GM23338 (cell line): ENCODE measurements at regions not wholly inside any gene's neighbourhood (a gene's known extent, or its start where the extent isn't known, plus 50 kb on each side); places are given as distances from the start of the nearest gene placed in this dataset.

Source experiments
- ATAC-seq: fragments of 200-7000 bp; cut with Tn5 transposase; 3 replicates; pipeline ENCODE4 v1.9.1; 2020
- DNase-seq: peaks from one replicate; pipeline ENCODE4 v3.0.0-alpha.2; 2015; ENCODE audit warnings: low spot score
- H2AFZ ChIP-seq: fragments of 200-600 bp; sonication (generic); 2 replicates; pipeline ENCODE4 v1.8.0; 2016; ENCODE audit warnings: antibody characterized with exemption, mild to moderate bottlenecking, moderate library complexity
- H3F3A ChIP-seq: fragments of 200-600 bp; sonication (generic); replicated peaks from 2 replicates; pipeline ENCODE4 v1.8.0; 2017; ENCODE audit warnings: antibody characterized with exemption, mixed run types, low read depth
- H3K27ac ChIP-seq: fragments of 200-600 bp; sonication (generic); 2 replicates; pipeline ENCODE4 v1.6.1; 2016; ENCODE audit warnings: low read depth
- H3K27me3 ChIP-seq: fragments of 200-600 bp; sonication (generic); 2 replicates; pipeline ENCODE4 v1.8.0; 2016; ENCODE audit warnings: mild to moderate bottlenecking, mixed run types, moderate library complexity; ENCODE audit not compliant: insufficient read depth
- H3K36me3 ChIP-seq: fragments of 200-600 bp; sonication (generic); 2 replicates; pipeline ENCODE4 v1.8.0; 2016; ENCODE audit warnings: mild to moderate bottlenecking; ENCODE audit not compliant: insufficient read depth
- H3K4me1 ChIP-seq: fragments of 200-600 bp; sonication (generic); 2 replicates; pipeline ENCODE4 v1.8.0; 2016; ENCODE audit warnings: mild to moderate bottlenecking, moderate library complexity; ENCODE audit not compliant: insufficient read depth
- H3K4me2 ChIP-seq: fragments of 200-600 bp; sonication (generic); 2 replicates; pipeline ENCODE4 v1.7.1; 2017; ENCODE audit warnings: mixed run types
- H3K4me3 ChIP-seq: fragments of 200-600 bp; sonication (generic); 2 replicates; pipeline ENCODE4 v1.6.1; 2016; ENCODE audit warnings: mixed run types
- H3K79me2 ChIP-seq: fragments of 200-600 bp; sonication (generic); replicated peaks from 2 replicates; pipeline ENCODE4 v1.8.0; 2017; ENCODE audit warnings: mild to moderate bottlenecking; ENCODE audit not compliant: insufficient read depth
- H3K9me2 ChIP-seq: fragments of 200-600 bp; sonication (generic); 2 replicates; pipeline ENCODE4 v1.8.0; 2017; ENCODE audit not compliant: insufficient read depth
- H4K20me1 ChIP-seq: fragments of 200-600 bp; sonication (generic); replicated peaks from 2 replicates; pipeline ENCODE4 v1.8.0; 2017; ENCODE audit warnings: mild to moderate bottlenecking; ENCODE audit not compliant: insufficient read depth
- H3K27ac Mint-ChIP-seq: 2 replicates; pipeline ENCODE4 v1.8.0; 2020; ENCODE audit warnings: inconsistent platforms, mild to moderate bottlenecking, moderate library complexity, mixed read lengths
- H3K27me3 Mint-ChIP-seq: 3 replicates; pipeline ENCODE4 v1.8.0; 2022; ENCODE audit warnings: low read depth, mild to moderate bottlenecking, moderate library complexity, mixed read lengths, inconsistent platforms; ENCODE audit not compliant: insufficient read depth, poor library complexity
- H3K36me3 Mint-ChIP-seq: 3 replicates; pipeline ENCODE4 v1.8.0; 2021; ENCODE audit warnings: low read depth, mild to moderate bottlenecking, inconsistent platforms, moderate library complexity, mixed read lengths
- H3K4me1 Mint-ChIP-seq: 3 replicates; pipeline ENCODE4 v1.8.0; 2020; ENCODE audit warnings: mild to moderate bottlenecking, inconsistent platforms, mixed read lengths
- H3K4me3 Mint-ChIP-seq: 3 replicates; pipeline ENCODE4 v1.8.0; 2021; ENCODE audit warnings: moderate library complexity, mild to moderate bottlenecking, inconsistent platforms, mixed read lengths
- H3K9me3 Mint-ChIP-seq: 3 replicates; pipeline ENCODE4 v1.8.0; 2020; ENCODE audit warnings: moderate library complexity, mild to moderate bottlenecking, inconsistent platforms, mixed read lengths
- CREB1 ChIP-seq: fragments of 250-450 bp; sonication (Bioruptor Pico); IDR thresholded peaks from 2 replicates; pipeline ENCODE4 v1.5.0; 2020; ENCODE audit warnings: low read depth, mild to moderate bottlenecking, moderate library complexity
- ETS1 ChIP-seq: IDR thresholded peaks from 2 replicates; pipeline ENCODE4 v1.6.1; 2016; ENCODE audit warnings: antibody characterized with exemption
- EZH2 ChIP-seq: fragments of 200-600 bp; sonication (generic); IDR thresholded peaks from one replicate; pipeline ENCODE4 v1.8.0; 2017; ENCODE audit warnings: antibody characterized with exemption, mild to moderate bottlenecking, low read depth; ENCODE audit not compliant: unreplicated experiment
- EZH2phosphoT487 ChIP-seq: fragments of 200-600 bp; sonication (generic); IDR thresholded peaks from one replicate; pipeline ENCODE4 v1.8.1; 2018; ENCODE audit warnings: antibody characterized with exemption; ENCODE audit not compliant: unreplicated experiment
- JUNB ChIP-seq: IDR thresholded peaks from one replicate; pipeline ENCODE4 v1.6.1; 2016; ENCODE audit warnings: antibody characterized with exemption; ENCODE audit not compliant: unreplicated experiment
- POLR2AphosphoS5 ChIP-seq: IDR thresholded peaks from 2 replicates; pipeline ENCODE4 v1.6.1; 2016; ENCODE audit warnings: antibody characterized with exemption, low read depth
- STAT1 ChIP-seq: IDR thresholded peaks from one replicate; pipeline ENCODE4 v1.6.1; 2016; ENCODE audit warnings: antibody characterized with exemption; ENCODE audit not compliant: unreplicated experiment
- ZNF331 ChIP-seq: fragments of 250-450 bp; sonication (Bioruptor Pico); IDR thresholded peaks from 2 replicates; pipeline ENCODE4 v1.5.0; 2020; ENCODE audit warnings: low read depth, mild to moderate bottlenecking, moderate library complexity
- TF ChIP-seq, protein P1 (sequence below): IDR thresholded peaks from one replicate; pipeline ENCODE4 v1.6.1; 2018; ENCODE audit warnings: antibody characterized with exemption; ENCODE audit not compliant: unreplicated experiment
- TF ChIP-seq, protein P2 (sequence below): fragments of 250-450 bp; sonication (Bioruptor Pico); IDR thresholded peaks from 2 replicates; pipeline ENCODE4 v1.5.0; 2020; ENCODE audit warnings: mild to moderate bottlenecking, moderate library complexity

- TF ChIP-seq CREB1 = no peak
- TF ChIP-seq STAT1 = no peak
- TF ChIP-seq EZH2 = no peak
- peaks cover 2% of the 10 kb centered on the region for H3K27me3 Mint-ChIP-seq
- no peak overlapping the region for H3K27ac Mint-ChIP-seq
- H3K4me1 Mint-ChIP-seq = peaks cover 12% of the 10 kb centered on the region
- H3K4me3 ChIP-seq = no peak overlapping the region
- H3K9me3 Mint-ChIP-seq = no peaks in the 10 kb centered on the region
- ATAC-seq = no peak
- no peaks in the 10 kb centered on the region for H3F3A ChIP-seq
- no peak overlapping the region for H3K4me2 ChIP-seq
- no peak overlapping the region for H3K27ac ChIP-seq
- H3K36me3 Mint-ChIP-seq = no peaks in the 10 kb centered on the region
- peaks cover 7% of the 10 kb centered on the region; the same call in 1 of the 2 replicates for H3K4me1 ChIP-seq
- no peak for DNase-seq
- no peak overlapping the region for H2AFZ ChIP-seq
- no peak overlapping the region for H3K4me3 Mint-ChIP-seq
- no peaks in the 10 kb centered on the region for H3K9me2 ChIP-seq
- peaks cover 4% of the 10 kb centered on the region; the same call in 1 of the 2 replicates for H4K20me1 ChIP-seq
- H3K27me3 ChIP-seq = peaks cover 15% of the 10 kb centered on the region; the same call in 1 of the 2 replicates
- H3K79me2 ChIP-seq = no peaks in the 10 kb centered on the region
- no peaks in the 10 kb centered on the region for H3K36me3 ChIP-seq
Measured at GRCh38 chr13:73908809-73909208, 225.4 kb downstream of the KLF12 start.

DNA sequence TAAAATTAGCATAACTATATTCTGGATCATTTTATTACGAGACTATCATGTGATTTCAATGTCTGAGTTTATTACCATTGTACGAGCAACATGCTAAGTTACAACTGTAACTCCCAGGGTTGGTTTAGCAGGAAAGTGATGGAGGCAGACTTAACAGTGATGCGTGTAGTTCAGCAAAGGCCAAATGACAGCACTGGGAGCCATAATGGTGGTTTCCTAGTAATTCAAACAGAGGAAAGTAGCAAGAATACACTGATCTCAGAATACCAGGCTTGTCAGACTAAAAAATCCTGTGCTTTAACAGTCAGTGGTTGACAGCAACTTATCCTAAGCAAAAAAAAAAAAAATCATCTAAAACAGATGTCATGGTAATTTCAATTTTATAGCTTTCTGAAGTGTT lies 229.6 kb downstream of the KLF12 start:
- Histone ChIP-seq H3K36me3 (no peaks in the 10 kb centered on the region), H3K4me3 (no peak overlapping the region), H3K4me1 (no peaks in the 10 kb centered on the region), H2AFZ (no peak overlapping the region), H3F3A (no peaks in the 10 kb centered on the region), H3K79me2 (no peaks in the 10 kb centered on the region), H3K27me3 (peaks cover 29% of the 10 kb centered on the region), H3K4me2 (no peak overlapping the region), H3K9me2 (no peaks in the 10 kb centered on the region), H4K20me1 (peaks cover 4% of the 10 kb centered on the region; the same call in 1 of the 2 replicates), H3K27ac (no peak overlapping the region)
- DNase-seq (no peak), ATAC-seq (no peak)
- Mint-ChIP-seq H3K9me3 (no peaks in the 10 kb centered on the region), H3K4me3 (no peak overlapping the region), H3K4me1 (peaks cover 9% of the 10 kb centered on the region; the same call in 2 of the 3 replicates), H3K27ac (no peak overlapping the region), H3K27me3 (peaks cover 6% of the 10 kb centered on the region), H3K36me3 (no peaks in the 10 kb centered on the region)
- TF ChIP-seq, protein P1, sequence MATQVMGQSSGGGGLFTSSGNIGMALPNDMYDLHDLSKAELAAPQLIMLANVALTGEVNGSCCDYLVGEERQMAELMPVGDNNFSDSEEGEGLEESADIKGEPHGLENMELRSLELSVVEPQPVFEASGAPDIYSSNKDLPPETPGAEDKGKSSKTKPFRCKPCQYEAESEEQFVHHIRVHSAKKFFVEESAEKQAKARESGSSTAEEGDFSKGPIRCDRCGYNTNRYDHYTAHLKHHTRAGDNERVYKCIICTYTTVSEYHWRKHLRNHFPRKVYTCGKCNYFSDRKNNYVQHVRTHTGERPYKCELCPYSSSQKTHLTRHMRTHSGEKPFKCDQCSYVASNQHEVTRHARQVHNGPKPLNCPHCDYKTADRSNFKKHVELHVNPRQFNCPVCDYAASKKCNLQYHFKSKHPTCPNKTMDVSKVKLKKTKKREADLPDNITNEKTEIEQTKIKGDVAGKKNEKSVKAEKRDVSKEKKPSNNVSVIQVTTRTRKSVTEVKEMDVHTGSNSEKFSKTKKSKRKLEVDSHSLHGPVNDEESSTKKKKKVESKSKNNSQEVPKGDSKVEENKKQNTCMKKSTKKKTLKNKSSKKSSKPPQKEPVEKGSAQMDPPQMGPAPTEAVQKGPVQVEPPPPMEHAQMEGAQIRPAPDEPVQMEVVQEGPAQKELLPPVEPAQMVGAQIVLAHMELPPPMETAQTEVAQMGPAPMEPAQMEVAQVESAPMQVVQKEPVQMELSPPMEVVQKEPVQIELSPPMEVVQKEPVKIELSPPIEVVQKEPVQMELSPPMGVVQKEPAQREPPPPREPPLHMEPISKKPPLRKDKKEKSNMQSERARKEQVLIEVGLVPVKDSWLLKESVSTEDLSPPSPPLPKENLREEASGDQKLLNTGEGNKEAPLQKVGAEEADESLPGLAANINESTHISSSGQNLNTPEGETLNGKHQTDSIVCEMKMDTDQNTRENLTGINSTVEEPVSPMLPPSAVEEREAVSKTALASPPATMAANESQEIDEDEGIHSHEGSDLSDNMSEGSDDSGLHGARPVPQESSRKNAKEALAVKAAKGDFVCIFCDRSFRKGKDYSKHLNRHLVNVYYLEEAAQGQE = no peak
- no peak for TF ChIP-seq EZH2phosphoT487
- TF ChIP-seq, protein P2, sequence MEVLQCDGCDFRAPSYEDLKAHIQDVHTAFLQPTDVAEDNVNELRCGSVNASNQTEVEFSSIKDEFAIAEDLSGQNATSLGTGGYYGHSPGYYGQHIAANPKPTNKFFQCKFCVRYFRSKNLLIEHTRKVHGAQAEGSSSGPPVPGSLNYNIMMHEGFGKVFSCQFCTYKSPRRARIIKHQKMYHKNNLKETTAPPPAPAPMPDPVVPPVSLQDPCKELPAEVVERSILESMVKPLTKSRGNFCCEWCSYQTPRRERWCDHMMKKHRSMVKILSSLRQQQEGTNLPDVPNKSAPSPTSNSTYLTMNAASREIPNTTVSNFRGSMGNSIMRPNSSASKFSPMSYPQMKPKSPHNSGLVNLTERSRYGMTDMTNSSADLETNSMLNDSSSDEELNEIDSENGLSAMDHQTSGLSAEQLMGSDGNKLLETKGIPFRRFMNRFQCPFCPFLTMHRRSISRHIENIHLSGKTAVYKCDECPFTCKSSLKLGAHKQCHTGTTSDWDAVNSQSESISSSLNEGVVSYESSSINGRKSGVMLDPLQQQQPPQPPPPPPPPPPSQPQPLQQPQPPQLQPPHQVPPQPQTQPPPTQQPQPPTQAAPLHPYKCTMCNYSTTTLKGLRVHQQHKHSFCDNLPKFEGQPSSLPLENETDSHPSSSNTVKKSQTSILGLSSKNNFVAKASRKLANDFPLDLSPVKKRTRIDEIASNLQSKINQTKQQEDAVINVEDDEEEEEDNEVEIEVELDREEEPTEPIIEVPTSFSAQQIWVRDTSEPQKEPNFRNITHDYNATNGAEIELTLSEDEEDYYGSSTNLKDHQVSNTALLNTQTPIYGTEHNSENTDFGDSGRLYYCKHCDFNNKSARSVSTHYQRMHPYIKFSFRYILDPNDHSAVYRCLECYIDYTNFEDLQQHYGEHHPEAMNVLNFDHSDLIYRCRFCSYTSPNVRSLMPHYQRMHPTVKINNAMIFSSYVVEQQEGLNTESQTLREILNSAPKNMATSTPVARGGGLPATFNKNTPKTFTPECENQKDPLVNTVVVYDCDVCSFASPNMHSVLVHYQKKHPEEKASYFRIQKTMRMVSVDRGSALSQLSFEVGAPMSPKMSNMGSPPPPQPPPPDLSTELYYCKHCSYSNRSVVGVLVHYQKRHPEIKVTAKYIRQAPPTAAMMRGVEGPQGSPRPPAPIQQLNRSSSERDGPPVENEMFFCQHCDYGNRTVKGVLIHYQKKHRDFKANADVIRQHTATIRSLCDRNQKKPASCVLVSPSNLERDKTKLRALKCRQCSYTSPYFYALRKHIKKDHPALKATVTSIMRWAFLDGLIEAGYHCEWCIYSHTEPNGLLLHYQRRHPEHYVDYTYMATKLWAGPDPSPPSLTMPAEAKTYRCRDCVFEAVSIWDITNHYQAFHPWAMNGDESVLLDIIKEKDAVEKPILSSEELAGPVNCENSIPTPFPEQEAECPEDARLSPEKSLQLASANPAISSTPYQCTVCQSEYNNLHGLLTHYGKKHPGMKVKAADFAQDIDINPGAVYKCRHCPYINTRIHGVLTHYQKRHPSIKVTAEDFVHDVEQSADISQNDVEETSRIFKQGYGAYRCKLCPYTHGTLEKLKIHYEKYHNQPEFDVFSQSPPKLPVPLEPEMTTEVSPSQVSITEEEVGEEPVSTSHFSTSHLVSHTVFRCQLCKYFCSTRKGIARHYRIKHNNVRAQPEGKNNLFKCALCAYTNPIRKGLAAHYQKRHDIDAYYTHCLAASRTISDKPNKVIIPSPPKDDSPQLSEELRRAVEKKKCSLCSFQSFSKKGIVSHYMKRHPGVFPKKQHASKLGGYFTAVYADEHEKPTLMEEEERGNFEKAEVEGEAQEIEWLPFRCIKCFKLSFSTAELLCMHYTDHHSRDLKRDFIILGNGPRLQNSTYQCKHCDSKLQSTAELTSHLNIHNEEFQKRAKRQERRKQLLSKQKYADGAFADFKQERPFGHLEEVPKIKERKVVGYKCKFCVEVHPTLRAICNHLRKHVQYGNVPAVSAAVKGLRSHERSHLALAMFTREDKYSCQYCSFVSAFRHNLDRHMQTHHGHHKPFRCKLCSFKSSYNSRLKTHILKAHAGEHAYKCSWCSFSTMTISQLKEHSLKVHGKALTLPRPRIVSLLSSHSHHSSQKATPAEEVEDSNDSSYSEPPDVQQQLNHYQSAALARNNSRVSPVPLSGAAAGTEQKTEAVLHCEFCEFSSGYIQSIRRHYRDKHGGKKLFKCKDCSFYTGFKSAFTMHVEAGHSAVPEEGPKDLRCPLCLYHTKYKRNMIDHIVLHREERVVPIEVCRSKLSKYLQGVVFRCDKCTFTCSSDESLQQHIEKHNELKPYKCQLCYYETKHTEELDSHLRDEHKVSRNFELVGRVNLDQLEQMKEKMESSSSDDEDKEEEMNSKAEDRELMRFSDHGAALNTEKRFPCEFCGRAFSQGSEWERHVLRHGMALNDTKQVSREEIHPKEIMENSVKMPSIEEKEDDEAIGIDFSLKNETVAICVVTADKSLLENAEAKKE (CRISPR knock-in tag) = no peak
- no peak for TF ChIP-seq ZNF331 (CRISPR knock-in tag)
- TF ChIP-seq JUNB = no peak
- TF ChIP-seq POLR2AphosphoS5 = no peak
- no peak for TF ChIP-seq ETS1
